Ovary (tissue), 3 donors: ENCODE measurements at regions not wholly inside any gene's neighbourhood (a gene's known extent, or its start where the extent isn't known, plus 50 kb on each side); places are given as distances from the start of the nearest gene placed in this dataset.

Source experiments
- POLR2A ChIP-seq: fragments of 450-650 bp; IDR thresholded peaks from one replicate; pipeline ENCODE4 v1.6.1; 2017; ENCODE audit warnings: antibody characterized with exemption, mild to moderate bottlenecking, moderate library complexity
- TF ChIP-seq, protein P1 (sequence below), 3 donors: fragments of 450-650 bp in 2 of 3; fragments of 200-600 bp in 1 of 3; IDR thresholded peaks; one replicate each; pipeline versions ENCODE4 v1.5.1 to v1.8.0; 2016 to 2022; ENCODE audit warnings: antibody characterized with exemption in 3 of 3, mild to moderate bottlenecking in 1 of 3
- donor health status: DM: no; HTN: no; CAD: no.

DNA sequence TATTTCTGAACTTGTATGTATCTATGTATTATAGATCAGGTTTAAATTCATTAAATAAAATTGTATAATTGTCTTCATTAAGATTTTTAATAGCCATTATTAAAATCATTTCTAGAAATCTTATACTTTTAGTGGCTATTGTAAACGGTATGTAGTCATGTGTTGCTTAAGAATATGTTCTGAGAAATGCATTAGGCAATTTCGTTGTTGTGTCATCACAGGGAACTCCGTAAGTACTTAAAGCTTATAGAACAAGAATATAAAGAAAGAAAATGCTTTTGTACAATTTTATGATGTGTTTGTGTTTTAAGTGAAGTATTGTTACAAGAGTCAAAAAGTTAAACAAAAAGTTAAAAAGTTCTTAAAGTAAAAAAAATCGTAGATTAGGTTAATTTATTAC is 765.8 kb downstream of the METTL4 start:
- TF ChIP-seq, protein P1, sequence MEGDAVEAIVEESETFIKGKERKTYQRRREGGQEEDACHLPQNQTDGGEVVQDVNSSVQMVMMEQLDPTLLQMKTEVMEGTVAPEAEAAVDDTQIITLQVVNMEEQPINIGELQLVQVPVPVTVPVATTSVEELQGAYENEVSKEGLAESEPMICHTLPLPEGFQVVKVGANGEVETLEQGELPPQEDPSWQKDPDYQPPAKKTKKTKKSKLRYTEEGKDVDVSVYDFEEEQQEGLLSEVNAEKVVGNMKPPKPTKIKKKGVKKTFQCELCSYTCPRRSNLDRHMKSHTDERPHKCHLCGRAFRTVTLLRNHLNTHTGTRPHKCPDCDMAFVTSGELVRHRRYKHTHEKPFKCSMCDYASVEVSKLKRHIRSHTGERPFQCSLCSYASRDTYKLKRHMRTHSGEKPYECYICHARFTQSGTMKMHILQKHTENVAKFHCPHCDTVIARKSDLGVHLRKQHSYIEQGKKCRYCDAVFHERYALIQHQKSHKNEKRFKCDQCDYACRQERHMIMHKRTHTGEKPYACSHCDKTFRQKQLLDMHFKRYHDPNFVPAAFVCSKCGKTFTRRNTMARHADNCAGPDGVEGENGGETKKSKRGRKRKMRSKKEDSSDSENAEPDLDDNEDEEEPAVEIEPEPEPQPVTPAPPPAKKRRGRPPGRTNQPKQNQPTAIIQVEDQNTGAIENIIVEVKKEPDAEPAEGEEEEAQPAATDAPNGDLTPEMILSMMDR (IDR thresholded peaks at IDR 0.05), result no peak
- no peak for TF ChIP-seq POLR2A
